OCI-LY3 (cell line): ENCODE measurements at regions not wholly inside any gene's neighbourhood (a gene's known extent, or its start where the extent isn't known, plus 50 kb on each side); places are given as distances from the start of the nearest gene placed in this dataset.

Experiments used
- CTCF ChIP-seq: fragments of 200-600, 300-600 bp; sonication (generic); IDR thresholded peaks from 2 replicates; pipeline ENCODE4 v1.5.1; 2014; ENCODE audit warnings: antibody characterized with exemption, low read length, low read depth
- EZH2phosphoT487 ChIP-seq: fragments of 200-600 bp; shearing (Covaris generic); IDR thresholded peaks from 2 replicates; pipeline ENCODE4 v1.6.1; 2018; ENCODE audit warnings: antibody characterized with exemption, mixed run types, low read depth

- TF ChIP-seq EZH2phosphoT487 (no peak), CTCF (no peak)
Observed at GRCh38 chr4:187598196-187598595, 397.4 kb upstream of the ZFP42 start.
